Renal cortex interstitium (tissue), 11 donors: ENCODE measurements at regions not wholly inside any gene's neighbourhood (a gene's known extent, or its start where the extent isn't known, plus 50 kb on each side); places are given as distances from the start of the nearest gene placed in this dataset.

Experiments used
- DNase-seq, 11 donors: peaks; one replicate each; pipeline ENCODE4 v3.0.0-alpha.2; 2013; ENCODE audit warnings: low read depth in 9 of 11, low spot score in 4 of 11; ENCODE audit errors: extremely low read depth in 1 of 11

DNA sequence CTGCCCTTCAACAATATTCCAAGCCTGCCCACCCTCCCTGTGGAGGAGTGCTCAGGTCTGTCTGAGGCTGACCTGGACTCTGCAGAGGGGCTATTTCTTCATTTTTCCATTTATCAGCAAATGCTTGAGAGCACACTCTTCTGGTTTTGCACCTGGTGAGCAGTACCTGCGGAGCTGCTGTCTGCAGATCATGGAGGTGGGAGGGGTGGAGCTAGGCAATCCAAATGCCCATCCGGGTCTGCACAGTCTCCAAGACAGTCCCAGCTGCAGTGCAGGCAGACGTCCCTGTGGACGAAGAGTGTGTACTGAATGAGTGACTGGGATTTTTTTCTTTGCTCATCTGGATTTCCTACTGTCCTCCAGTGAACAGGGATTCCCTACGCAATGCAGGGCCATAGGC is 239.8 kb downstream of the IRX2 start:
- no peak for DNase-seq

DNA sequence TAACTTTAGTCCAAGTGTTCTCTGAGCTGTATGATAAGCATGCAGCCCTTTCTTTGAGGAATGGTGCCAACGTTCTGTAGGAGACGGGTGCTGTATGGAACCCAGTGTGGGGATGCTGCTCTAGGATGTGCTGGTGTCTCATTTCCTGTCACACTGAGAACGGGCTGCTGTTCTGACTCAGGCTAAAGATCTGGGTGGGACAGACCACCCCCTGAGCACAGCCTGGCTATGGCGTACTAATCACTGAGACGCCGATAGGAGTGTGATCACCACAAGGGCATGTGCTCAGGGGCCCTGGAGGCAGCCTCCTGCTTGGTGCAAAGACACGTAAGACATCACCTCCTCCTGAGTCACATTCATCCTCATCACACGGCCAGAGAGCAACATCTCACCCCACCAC is 240.4 kb downstream of the IRX2 start:
- DNase-seq = no peak

DNA sequence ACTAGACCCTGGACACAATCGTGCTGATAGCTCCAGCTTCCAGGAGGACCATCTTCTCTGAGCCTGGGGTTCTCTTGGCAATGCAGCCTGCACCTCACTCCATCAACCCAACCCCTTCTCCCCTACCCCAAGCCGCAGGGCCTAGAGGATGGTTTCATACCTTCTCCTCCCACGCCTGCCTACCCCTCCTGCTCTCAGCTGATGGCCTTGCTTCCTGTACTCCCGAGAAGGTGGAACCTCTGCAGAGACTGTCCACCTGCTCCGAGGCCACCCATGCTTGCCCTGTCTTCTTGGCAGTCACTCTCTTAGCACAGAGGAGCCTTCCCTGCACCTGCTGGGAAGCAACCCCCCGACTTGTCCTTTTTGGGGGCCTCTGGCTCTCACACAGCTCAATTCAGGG is 241.9 kb downstream of the IRX2 start:
- no peak for DNase-seq

DNA sequence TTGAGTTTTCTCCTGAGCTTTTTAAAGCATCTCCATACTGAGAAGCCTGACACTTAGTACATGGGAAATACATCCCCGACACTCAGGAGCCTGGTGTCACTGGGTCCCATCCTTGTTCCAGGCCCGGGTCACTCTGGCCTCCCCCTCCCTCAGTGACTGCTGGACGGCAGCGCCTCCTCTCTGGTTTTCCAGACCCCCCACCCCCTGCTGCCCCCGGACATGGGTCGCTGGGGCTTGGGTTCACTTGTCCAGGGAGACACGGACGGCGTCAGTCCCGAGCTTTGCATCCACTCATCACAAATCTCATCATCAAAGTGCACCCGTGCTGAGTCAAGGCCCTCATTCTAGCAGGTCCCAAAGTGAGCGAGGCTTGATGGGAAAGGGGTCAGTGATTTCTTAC is 243.0 kb downstream of the IRX2 start:
- no peak for DNase-seq

DNA sequence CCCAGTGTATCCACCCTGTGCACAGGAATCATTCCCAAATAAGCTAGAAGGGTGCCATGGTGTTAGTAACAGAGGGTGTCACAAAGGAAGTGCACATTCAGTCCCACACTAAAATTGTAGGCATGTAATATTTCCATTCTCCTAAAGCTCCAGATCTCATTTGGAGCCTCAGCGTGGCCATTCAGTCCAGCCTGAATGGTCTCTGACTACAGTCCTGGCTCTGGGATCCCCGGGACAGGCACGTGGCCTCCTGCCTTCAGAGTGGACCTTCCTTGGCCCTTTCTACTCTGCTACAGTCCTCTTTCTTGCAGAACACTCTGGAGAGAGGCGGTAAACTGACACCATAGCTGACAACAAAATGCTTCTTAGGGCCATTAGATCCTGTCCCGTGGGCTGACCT is 243.9 kb downstream of the IRX2 start:
- DNase-seq = no peak

DNA sequence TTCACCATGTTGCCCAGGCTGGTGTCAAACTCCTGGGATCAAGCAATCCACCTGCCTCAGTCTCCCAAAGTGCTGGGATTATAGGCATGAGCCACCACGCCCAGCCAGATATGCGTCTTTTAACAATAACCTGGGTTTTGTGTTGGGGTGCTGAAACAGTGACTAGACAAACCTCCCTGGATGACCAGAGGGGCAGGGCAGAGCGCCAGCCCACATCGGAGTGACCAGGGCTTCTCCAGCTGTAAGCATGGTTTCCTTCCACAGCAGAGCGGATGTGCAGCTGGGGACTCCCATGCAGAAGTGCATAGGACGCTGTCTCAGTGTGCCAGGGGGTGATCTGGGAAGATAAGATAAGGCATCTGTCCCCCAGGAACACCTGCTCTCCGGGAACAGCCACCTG is 244.9 kb downstream of the IRX2 start:
- DNase-seq = no peak

DNA sequence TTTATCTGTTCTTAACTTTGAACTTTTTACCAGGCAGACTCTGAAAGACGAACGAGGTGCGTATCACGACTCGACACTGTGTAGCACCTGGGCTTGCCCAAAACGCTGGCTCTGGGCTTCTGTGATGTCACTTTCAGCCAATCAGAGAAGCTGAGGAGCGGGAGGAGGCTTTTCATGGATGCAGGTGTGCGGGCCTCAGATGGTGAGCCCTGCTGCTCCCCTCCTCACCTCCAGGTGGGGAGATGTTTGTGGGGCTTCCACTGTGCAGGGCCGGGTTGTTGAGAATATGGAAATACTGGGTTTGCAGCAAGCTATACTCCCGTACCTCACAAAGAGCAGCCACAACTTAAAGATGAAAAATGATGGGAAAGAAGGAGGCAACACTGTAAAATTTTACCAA is 246.3 kb downstream of the IRX2 start:
- no peak for DNase-seq

DNA sequence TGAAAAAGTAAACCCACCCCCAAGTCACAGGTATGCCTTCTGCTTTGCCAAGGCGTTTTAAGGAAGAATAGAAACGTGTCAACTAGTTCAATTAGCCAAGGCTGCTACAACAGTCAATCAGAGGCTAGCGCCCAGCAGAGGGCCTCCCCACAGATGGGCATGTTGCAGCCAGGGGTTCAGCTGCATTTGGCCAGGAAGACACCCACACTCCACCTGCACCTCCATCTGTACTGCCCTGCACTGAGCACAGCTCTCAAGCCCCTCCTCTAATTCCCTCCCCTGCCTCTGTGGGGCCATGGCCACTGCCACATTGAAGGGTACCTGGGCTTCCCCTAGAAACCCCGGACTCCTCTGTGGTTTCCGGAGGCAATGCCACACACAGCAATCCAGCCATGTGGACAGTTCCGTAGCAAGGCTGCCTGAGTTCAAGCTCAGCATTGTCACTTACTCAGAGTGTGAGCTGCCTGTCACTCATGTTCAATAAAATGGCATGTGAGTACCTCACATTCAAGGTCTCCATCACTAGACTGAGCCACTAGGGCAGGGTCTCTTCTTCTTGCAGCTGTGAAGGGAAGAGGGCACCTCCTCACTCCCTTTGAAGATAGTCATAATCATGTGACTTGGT is 248.4 kb downstream of the IRX2 start:
- no peak for DNase-seq

DNA sequence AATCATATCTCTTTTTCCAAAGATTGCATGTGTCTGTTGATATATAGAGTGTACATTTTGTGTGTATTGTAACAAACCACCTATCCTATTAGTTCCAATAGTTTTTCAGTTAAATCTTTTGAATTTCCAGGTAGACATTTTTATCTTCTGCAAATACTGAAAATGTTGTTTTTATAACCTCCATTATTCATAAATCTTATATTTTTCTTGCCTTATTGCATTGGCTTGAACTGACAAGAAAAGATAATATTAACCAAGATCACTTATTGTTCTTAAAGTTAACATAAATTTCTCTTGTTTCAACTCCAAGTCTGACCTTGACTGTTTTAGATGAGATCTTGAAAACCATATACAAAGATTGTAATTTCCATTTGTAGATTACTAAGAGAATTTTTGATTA is 251.6 kb downstream of the IRX2 start:
- no peak for DNase-seq

DNA sequence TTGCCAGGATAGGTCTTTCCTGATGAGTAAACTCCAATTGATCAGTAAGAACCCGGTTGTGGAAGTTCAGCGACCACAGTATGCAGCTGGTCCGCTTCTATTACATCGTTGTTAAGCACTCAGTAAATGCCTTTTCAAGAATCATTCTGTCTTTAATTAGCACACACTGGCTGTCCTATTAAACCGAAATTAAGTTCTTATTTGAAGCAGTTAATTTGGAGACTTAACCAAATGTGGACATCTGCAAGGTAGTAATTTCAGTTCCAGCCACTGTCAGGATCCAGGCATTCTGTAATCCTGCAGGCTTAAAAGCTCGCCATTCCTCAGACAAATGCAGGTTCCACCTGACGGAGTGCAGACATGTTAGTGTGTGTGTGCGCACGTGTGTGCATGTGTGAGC is 254.6 kb downstream of the IRX2 start:
- DNase-seq = no peak

DNA sequence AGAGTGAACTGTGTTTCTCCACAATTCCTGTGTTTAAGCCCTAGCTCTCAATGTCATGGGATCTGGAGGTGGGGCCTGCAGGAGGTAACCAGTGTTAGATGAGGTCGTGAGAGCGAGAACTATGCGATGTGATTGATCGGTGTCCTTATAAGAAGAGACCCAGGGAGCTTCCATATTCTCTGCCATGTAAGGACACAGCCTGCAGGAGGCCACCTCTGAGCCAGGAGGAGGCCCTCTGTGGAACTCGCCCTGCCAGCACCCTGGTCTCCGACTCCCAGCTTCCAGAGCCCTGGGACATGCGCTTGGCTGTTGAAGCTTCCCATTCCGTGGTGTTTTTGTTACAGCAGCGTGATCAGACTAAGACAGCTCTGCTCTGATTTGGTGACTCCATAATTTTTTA is 255.4 kb downstream of the IRX2 start:
- DNase-seq = no peak

DNA sequence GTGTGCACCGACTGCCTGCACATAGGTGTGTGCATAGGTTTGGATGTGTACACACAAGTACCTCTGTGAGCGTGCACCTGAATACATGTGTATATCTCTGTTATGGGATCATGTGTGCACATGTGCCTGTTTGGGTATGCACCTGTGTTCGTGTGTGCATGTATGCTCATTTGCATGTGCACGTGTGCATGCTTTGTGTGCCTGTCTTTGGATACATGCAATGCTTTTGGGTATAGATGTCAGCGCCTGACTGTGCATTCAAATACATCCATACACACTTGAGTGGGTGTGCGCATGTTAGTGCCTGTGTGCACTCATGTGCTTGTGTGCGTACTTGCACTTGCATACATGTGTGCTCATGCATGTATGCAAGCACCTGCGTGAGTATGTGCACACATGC is 258.1 kb downstream of the IRX2 start:
- no peak for DNase-seq

DNA sequence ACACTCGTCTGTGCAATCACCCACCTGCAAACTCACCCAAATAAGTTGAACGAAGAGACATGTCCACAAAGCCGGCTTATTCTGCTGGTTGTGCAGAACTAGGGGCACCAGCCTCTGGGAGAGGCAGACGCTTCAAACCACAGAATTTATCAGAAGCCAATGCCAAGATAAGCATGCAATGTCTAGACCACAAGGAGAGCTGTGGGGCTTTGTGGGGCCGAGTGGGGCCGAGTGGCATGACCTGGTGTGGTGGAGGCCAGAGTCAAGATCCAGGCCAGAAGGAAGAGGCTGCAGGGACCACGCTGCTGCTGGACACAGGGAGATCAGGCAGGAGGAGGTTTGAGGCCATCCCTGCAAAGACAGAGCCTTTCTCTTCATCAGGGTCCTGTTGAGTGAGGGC is 259.0 kb downstream of the IRX2 start:
- DNase-seq = no peak

DNA sequence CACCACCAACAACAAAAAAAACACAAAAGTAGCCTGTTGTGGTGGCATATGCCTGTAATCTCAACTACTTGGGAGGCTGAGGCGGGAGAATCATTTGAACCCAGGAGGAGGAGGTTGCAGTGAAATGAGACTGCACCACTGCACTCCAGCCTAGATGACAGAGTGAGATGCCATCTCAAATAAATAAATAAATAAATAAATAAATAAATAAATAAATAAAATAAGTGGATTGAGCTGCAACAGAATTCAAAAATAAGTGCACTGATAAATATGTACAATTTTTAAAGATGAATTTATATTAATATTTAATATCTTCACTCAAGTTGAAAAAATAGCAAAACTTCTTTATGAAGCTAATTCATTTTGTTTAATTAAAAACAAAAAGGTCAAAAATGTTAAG is 259.6 kb downstream of the IRX2 start:
- no peak for DNase-seq

DNA sequence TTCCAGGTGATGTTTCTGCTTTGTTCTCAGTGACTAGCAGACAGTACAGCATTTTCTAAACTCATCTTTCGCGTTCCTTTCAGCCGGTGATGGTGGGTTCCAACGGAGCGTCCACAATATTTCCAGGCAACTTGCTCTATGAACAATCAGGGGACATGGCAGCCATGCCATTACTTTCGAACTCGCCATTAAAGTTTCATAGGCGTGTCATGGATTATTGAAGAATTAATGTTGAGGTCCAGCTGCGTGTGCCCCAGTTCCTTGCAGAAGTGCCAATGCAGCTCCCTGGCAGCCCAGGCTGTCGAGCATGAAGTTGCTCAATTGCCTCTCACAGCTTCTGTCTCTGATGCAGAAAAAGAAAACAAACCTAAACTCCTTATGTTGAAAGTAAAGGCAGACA is 262.2 kb downstream of the IRX2 start:
- DNase-seq = no peak

DNA sequence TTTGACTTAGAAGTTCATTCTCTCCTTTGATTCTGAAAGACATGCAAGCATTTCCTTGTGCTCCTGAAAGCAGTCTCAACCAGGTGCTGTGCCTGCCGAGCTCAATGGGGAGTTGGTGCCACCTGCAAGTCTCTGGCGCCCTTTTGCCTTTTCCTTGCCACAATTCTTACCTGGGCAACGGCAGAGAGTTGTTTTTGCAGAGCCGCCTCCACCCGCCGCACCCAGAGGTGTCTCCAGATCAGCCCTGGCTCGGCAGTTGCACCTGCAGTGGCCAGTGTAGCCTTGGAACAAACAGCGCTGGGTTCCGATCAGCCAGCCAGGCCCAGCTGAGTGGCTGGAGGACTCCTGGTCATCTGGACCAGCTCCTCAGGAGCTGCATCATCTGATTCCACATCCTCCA is 262.9 kb downstream of the IRX2 start:
- no peak for DNase-seq

DNA sequence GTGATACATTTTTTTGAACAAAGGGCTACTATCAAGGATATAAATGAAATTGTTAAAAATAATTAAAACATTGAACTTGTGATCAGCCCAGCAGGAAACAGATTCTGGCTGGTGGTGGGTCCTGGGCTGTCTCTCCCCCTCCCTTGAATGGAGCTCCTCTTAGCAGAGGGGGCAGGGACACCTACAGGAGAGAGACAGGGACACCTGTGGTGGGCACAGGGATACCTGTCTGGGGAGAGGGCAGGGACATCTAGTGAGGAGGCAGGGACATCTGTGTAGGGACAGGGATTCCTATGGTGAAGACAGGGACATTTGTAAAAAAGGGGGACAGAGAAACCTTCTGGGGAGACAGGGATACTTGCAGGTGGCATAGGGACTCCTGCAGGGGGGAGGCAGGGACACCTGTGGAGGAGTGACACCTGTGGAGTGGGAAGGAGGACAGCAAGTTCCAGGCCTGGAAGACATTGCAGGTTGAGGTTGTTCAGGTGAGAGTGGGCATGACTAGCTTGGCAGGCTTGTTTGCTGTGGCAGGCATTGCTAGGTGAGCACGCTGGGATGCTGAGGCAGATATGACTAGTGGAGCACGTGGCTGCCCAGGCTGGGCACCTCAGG is 264.2 kb downstream of the IRX2 start:
- DNase-seq = no peak

DNA sequence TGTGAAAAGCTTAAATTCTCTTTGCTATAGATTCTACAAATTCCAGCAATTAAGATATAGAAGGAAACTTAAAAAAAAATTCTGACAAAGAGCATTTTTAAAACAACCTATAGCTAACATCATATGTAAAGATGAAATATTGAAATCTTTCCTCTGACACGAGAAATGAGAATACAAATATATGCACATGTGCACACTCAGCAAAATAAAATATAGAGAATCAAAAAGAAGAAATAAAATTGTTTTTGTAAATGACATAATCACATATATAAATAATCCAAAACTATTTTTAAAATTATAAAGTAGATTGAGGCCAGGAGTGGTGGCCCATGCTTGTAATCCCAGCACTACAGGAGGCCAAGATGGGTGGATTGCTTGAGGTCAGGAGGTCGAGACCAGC is 265.1 kb downstream of the IRX2 start:
- no peak for DNase-seq

DNA sequence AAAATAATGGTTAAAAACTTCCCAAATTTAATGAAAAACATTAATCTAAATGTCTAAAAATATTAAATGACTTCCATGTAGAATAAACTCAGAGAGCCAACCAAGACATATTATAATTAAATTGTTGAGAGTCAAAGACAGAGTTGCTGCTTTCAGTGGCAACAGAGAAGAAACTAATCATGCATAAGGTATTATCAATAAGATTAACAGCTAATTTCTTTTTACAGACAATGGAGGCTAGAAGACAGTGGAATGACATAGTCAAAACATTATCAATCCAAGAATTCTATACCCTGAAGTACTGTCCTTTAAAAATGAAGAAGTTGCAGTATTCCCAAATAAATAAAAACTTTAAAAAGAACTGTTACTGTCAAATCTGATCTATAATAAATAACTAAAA is 268.7 kb downstream of the IRX2 start:
- no peak for DNase-seq

DNA sequence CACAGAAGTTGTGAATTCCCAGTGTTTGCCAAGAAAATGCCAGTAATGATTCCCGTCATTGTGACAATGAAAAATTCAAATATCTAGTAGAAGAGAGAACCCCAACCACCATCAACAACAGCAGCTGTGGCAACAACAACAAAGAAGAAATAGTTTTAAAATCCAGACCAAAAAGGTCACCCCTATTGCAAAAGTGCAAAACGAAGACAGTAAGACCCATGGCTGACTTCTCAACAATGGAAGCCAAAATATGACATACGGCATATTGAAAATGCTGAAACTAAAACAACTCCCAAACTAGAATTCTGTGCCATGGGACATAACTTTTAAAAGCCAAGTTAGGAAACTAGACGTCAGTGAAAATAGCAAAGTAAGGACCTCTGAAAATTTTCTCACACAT is 270.6 kb downstream of the IRX2 start:
- DNase-seq = no peak

DNA sequence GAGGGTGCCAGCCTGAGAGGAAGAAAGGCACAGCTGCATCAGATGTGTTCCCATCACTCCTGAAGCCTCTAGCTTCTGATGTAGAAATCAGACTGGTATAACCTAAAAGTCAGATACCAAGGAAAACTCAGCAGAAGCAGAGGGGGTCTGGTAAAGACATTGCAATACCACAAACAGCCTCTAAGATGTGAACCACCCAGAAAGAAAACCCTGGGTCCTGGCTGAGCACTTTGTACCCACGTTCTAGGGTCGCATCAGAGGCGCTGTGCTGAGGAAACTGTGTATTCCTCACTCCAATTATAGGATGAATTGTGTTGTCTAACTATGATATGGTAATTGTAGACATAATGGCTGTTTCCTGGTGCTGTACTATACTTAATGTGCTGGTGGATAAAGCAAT is 275.6 kb downstream of the IRX2 start:
- no peak for DNase-seq

DNA sequence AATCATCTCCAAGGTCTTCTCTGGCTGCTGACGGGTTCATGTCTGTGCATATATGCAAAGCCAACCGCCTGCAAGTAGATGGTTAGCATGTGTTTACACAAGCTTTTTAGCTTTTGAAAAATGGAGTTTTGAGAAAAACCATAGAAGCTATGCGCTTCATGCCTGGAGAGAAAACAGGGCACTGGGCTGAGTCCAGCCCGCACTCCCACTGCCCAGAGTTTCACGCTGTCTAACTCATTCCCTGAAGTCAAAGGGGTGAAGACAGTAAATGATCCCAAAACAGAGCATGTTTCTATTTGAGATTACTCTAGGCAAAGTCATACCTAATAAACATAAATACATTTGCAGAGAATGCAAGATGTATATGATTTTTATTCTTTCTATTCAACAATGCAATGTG is 278.8 kb downstream of the IRX2 start:
- DNase-seq = no peak
